CD8-positive, alpha-beta memory T cell (primary cell): ENCODE measurements at regions not wholly inside any gene's neighbourhood (a gene's known extent, or its start where the extent isn't known, plus 50 kb on each side); places are given as distances from the start of the nearest gene placed in this dataset.
"Not testable (repeated sequence)": the region's sequence is repeated elsewhere in the genome, so short reads cannot be mapped to it uniquely, and the experiment has no call there.

Experiments
- CTCF ChIA-PET: fragments of 350-600 bp; sonication (Branson Sonifier 250); formaldehyde crosslinking; loops from one replicate; lab custom pipeline; 2021; ENCODE audit warnings: antibody characterized with exemption; lab: Charles Lee
- POLR2A ChIA-PET: fragments of 350-600 bp; sonication (Branson Sonifier 250); formaldehyde crosslinking; loops from one replicate; lab custom pipeline; 2021; ENCODE audit warnings: antibody characterized with exemption; lab: Charles Lee
- DNase-seq, 5 donors: peaks; one replicate each; pipeline versions ENCODE4 v3.0.0 to v3.0.0-alpha.2; 2020 to 2022; ENCODE audit warnings: mixed read lengths in 1 of 5
- H3K27ac ChIP-seq: one replicate; pipeline ENCODE4 v1.7.0; 2013; ENCODE audit warnings: low read depth, mild to moderate bottlenecking, low read length, moderate library complexity
- H3K27me3 ChIP-seq: 2 replicates; pipeline ENCODE4 v1.7.0; 2013; ENCODE audit warnings: low read length, mild to moderate bottlenecking; ENCODE audit not compliant: insufficient read depth, poor library complexity, severe bottlenecking
- H3K36me3 ChIP-seq: 2 replicates; pipeline ENCODE4 v1.7.0; 2013; ENCODE audit warnings: mild to moderate bottlenecking, low read length, moderate library complexity; ENCODE audit not compliant: insufficient read depth
- H3K4me1 ChIP-seq: 2 replicates; pipeline ENCODE4 v1.7.0; 2013; ENCODE audit warnings: mild to moderate bottlenecking, low read length, moderate library complexity; ENCODE audit not compliant: insufficient read depth
- H3K4me3 ChIP-seq: 2 replicates; pipeline ENCODE4 v1.7.0; 2013; ENCODE audit warnings: mild to moderate bottlenecking, low read length
- H3K9me3 ChIP-seq: 2 replicates; pipeline ENCODE4 v1.7.0; 2013; ENCODE audit warnings: mild to moderate bottlenecking, low read length
- H3K27ac Mint-ChIP-seq, 8 donors: one replicate each; pipeline ENCODE4 v1.8.0; 2020 to 2021; ENCODE audit warnings: mixed read lengths in 8 of 8, mild to moderate bottlenecking in 6 of 8, inconsistent platforms in 3 of 8, moderate library complexity in 3 of 8
- H3K27me3 Mint-ChIP-seq, 2 donors: one replicate each; pipeline ENCODE4 v1.8.0; 2020 to 2021; ENCODE audit warnings: mixed read lengths in 2 of 2, mild to moderate bottlenecking in 1 of 2, moderate library complexity in 1 of 2
- H3K36me3 Mint-ChIP-seq, 3 donors: one replicate each; pipeline ENCODE4 v1.8.0; 2020 to 2021; ENCODE audit warnings: mixed read lengths in 3 of 3, inconsistent platforms in 1 of 3, mild to moderate bottlenecking in 1 of 3
- H3K4me1 Mint-ChIP-seq, 3 donors: one replicate each; pipeline ENCODE4 v1.8.0; 2020 to 2021; ENCODE audit warnings: mixed read lengths in 3 of 3, inconsistent platforms in 1 of 3, mild to moderate bottlenecking in 1 of 3
- H3K4me3 Mint-ChIP-seq, 7 donors: one replicate each; pipeline ENCODE4 v1.8.0; 2020 to 2021; ENCODE audit warnings: mixed read lengths in 7 of 7, mild to moderate bottlenecking in 6 of 7, moderate library complexity in 4 of 7, inconsistent platforms in 2 of 7
- H3K9me3 Mint-ChIP-seq, 5 donors: one replicate each; pipeline ENCODE4 v1.8.0; 2020 to 2022; ENCODE audit warnings: mixed read lengths in 5 of 5, mild to moderate bottlenecking in 3 of 5, moderate library complexity in 2 of 5, inconsistent platforms in 1 of 5

DNA sequence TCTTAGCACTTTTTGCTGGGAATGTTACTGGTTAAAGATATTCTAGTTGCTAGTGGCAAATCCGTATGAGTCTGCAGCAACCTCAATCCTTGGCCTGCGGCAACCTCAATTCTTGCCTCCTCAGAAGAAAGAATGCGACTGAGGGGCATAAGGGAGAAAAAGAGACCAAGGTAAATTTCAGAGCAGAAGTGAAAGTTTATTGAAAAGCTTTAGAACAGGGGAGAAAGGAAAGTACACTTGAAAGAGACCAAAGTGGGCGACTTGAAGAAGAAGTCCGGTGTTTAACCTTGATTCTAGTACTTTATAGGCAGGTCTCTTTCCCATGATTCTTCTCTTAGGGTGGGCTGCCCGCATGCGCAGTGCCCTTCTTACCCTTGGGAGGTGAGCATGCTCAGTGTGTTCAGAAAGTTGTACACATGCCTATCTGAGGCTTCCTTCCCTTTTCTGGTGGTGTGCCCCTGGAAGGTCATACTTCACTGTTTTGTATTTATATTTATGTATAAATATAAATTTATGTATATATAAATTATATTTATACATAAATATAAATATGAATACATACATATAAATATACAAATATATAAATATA is 1198.8 kb downstream of the RPIA start:
- H3K36me3 ChIP-seq, H3K4me1 Mint-ChIP-seq, POLR2A ChIA-PET, H3K27me3 ChIP-seq, H3K4me1 ChIP-seq, H3K27me3 Mint-ChIP-seq, H3K27ac Mint-ChIP-seq, CTCF ChIA-PET, H3K9me3 ChIP-seq, H3K4me3 Mint-ChIP-seq, H3K4me3 ChIP-seq, H3K27ac ChIP-seq, H3K9me3 Mint-ChIP-seq, H3K36me3 Mint-ChIP-seq, DNase-seq: not testable (repeated sequence)

DNA sequence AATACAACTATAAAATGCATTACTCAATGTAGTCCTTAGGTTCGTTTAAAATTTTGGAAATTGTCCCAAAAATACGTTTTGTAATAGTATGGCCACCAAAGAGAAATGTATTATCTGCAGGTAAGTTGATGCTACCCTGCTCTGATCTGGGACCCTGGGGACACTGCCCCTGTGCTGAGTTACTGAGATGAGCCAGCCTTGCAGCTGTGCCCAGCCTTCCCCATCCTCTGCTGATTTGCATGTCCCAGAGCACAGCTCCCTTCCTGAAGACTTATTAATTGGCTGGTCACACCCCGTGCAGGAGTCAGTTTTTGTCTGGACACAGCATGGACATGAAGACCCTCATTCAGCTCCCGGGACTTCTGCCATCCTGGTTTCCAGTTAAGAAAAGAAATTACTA is 1203.5 kb downstream of the RPIA start:
- H3K9me3 ChIP-seq, CTCF ChIA-PET, H3K4me3 Mint-ChIP-seq, H3K4me3 ChIP-seq, H3K4me1 ChIP-seq, H3K27ac ChIP-seq, H3K36me3 Mint-ChIP-seq, H3K9me3 Mint-ChIP-seq, H3K27me3 Mint-ChIP-seq, H3K27ac Mint-ChIP-seq, H3K27me3 ChIP-seq, H3K4me1 Mint-ChIP-seq, H3K36me3 ChIP-seq, DNase-seq, POLR2A ChIA-PET: not testable (repeated sequence)

- H3K9me3 Mint-ChIP-seq, H3K27ac ChIP-seq, DNase-seq, H3K4me1 Mint-ChIP-seq, H3K4me3 Mint-ChIP-seq, H3K9me3 ChIP-seq, CTCF ChIA-PET, H3K27me3 Mint-ChIP-seq, H3K4me1 ChIP-seq, H3K36me3 Mint-ChIP-seq, H3K4me3 ChIP-seq, H3K36me3 ChIP-seq, H3K27me3 ChIP-seq, H3K27ac Mint-ChIP-seq, POLR2A ChIA-PET: not testable (repeated sequence)
Measured at GRCh38 chr2:89895629-89896028, 1204.2 kb downstream of the RPIA start.

GRCh38 chr2:89927018-89927417 is 1235.5 kb downstream of the RPIA start:
- H3K9me3 Mint-ChIP-seq, CTCF ChIA-PET, H3K36me3 Mint-ChIP-seq, H3K4me3 ChIP-seq, H3K27ac Mint-ChIP-seq, H3K27me3 Mint-ChIP-seq, H3K4me3 Mint-ChIP-seq, H3K36me3 ChIP-seq, H3K9me3 ChIP-seq, H3K27ac ChIP-seq, DNase-seq, H3K4me1 ChIP-seq, H3K27me3 ChIP-seq, POLR2A ChIA-PET, H3K4me1 Mint-ChIP-seq: not testable (repeated sequence)

DNA sequence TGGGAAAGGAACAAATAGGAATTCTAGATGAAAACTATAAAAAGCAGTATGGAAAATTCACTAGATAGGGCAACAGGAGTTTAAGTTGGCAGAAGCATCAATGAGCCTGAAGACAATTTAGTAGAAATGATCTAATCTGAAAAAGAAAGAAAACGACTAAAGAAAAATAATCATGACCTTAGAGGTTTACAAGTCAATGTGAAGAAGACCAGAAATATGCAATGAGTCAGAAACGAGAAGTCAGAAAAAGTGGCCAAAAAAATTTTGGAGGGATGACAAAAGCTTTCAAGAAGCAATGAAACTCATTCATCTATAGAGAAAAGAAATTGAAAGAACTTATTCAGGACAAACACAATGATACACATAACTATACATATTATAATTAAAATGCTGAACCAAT is 1244.0 kb downstream of the RPIA start:
- H3K27ac ChIP-seq, H3K9me3 ChIP-seq, POLR2A ChIA-PET, H3K4me1 Mint-ChIP-seq, H3K4me3 ChIP-seq, H3K4me3 Mint-ChIP-seq, DNase-seq, H3K27me3 Mint-ChIP-seq, H3K4me1 ChIP-seq, H3K36me3 ChIP-seq, H3K27ac Mint-ChIP-seq, H3K27me3 ChIP-seq, CTCF ChIA-PET, H3K9me3 Mint-ChIP-seq, H3K36me3 Mint-ChIP-seq: not testable (repeated sequence)

DNA sequence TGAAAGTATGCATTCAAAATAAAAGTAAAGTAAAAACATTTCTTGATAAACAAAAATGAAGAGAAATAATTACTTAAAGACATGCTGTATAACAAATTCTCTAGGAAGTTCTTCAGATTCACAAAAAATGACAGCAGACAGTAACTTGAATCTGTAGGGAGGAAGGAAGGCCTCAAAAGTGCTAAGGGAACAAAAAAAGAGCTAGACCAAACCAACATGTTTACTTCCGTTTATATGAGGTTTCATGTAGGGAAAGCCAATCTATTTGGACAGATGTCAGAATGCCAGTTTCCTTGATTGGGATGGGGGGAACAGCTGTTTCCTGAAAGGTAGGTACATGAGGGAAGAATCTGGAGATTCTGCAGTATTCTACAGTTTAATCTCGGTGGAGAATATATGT is 1244.5 kb downstream of the RPIA start:
- H3K4me1 ChIP-seq, H3K4me1 Mint-ChIP-seq, H3K4me3 Mint-ChIP-seq, H3K36me3 ChIP-seq, H3K4me3 ChIP-seq, H3K27me3 ChIP-seq, POLR2A ChIA-PET, H3K9me3 Mint-ChIP-seq, H3K36me3 Mint-ChIP-seq, H3K27me3 Mint-ChIP-seq, CTCF ChIA-PET, H3K27ac ChIP-seq, DNase-seq, H3K27ac Mint-ChIP-seq, H3K9me3 ChIP-seq: not testable (repeated sequence)

- POLR2A ChIA-PET, H3K4me3 ChIP-seq, H3K9me3 Mint-ChIP-seq, H3K4me1 ChIP-seq, H3K27ac ChIP-seq, H3K27me3 ChIP-seq, H3K9me3 ChIP-seq, CTCF ChIA-PET, H3K4me1 Mint-ChIP-seq, H3K36me3 ChIP-seq, H3K4me3 Mint-ChIP-seq, H3K27me3 Mint-ChIP-seq, DNase-seq, H3K36me3 Mint-ChIP-seq: not testable (repeated sequence)
- peak overlapping the region in 1 of 8 donors; percentile 65 for H3K27ac Mint-ChIP-seq
Measured at GRCh38 chr2:89936559-89936958, 1245.1 kb downstream of the RPIA start.

DNA sequence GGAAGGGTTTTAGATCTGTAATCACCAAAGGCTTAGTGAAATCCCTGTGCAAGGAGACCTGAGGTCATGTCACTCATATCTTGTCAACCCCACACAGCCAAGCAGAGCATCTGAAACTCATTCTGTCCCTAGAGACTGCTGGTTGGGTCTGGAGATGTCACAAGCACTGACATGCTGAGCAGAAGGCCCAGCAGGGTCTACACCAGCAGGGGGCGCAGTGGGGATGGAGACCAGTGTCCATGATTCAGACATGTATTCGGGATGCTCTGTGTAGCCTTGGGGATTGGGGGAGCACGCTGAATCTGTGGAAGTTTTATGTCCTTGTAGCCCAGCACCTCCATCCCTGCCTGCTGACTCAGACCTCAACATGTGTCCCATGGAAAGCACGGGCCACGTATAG is 1247.3 kb downstream of the RPIA start:
- H3K36me3 Mint-ChIP-seq, H3K4me1 ChIP-seq, H3K4me3 Mint-ChIP-seq, H3K9me3 Mint-ChIP-seq, H3K27me3 Mint-ChIP-seq, H3K4me1 Mint-ChIP-seq, H3K36me3 ChIP-seq, DNase-seq, H3K27ac ChIP-seq, H3K9me3 ChIP-seq, H3K27ac Mint-ChIP-seq, H3K4me3 ChIP-seq, POLR2A ChIA-PET, CTCF ChIA-PET, H3K27me3 ChIP-seq: not testable (repeated sequence)

- H3K9me3 Mint-ChIP-seq, H3K27me3 Mint-ChIP-seq, POLR2A ChIA-PET, H3K27ac ChIP-seq, DNase-seq, H3K27ac Mint-ChIP-seq, H3K4me1 ChIP-seq, H3K4me3 Mint-ChIP-seq, H3K36me3 ChIP-seq, H3K36me3 Mint-ChIP-seq, H3K4me1 Mint-ChIP-seq, H3K4me3 ChIP-seq, H3K9me3 ChIP-seq, H3K27me3 ChIP-seq, CTCF ChIA-PET: not testable (repeated sequence)
Measured at GRCh38 chr2:89944267-89944666, 1252.8 kb downstream of the RPIA start.
